ENCODE measurements at regions not wholly inside any gene's neighbourhood (a gene's known extent, or its start where the extent isn't known, plus 50 kb on each side); places are given as distances from the start of the nearest gene placed in this dataset.

GRCh38 chr14:83991666-83992065, 1538.3 kb upstream of the FLRT2 start:
- no peak for DNase-seq

- no peak for DNase-seq
Observed at GRCh38 chr14:83992857-83993256, 1537.1 kb upstream of the FLRT2 start.

GRCh38 chr14:83993545-83993944, 1536.4 kb upstream of the FLRT2 start:
- no peak for DNase-seq

- DNase-seq = no peak
Observed at GRCh38 chr14:83994020-83994419, 1535.9 kb upstream of the FLRT2 start.

- no peak for DNase-seq
Observed at GRCh38 chr14:84001023-84001422, 1528.9 kb upstream of the FLRT2 start.

GRCh38 chr14:84003346-84003745, 1526.6 kb upstream of the FLRT2 start:
- no peak for DNase-seq

- no peak for DNase-seq
Observed at GRCh38 chr14:84006643-84007155, 1523.2 kb upstream of the FLRT2 start.

- no peak for DNase-seq
Observed at GRCh38 chr14:84013424-84013823, 1516.5 kb upstream of the FLRT2 start.

- DNase-seq = peak; percentile 8
Observed at GRCh38 chr14:84017495-84017894, 1512.4 kb upstream of the FLRT2 start.

GRCh38 chr14:84021433-84021832, 1508.5 kb upstream of the FLRT2 start:
- DNase-seq = no peak

- no peak for DNase-seq
Observed at GRCh38 chr14:84024231-84024820, 1505.6 kb upstream of the FLRT2 start.

- DNase-seq = no peak
Observed at GRCh38 chr14:84025106-84026012, 1504.6 kb upstream of the FLRT2 start.

GRCh38 chr14:84027351-84027750, 1502.6 kb upstream of the FLRT2 start:
- no peak for DNase-seq

GRCh38 chr14:84028080-84028604, 1501.8 kb upstream of the FLRT2 start:
- DNase-seq = no peak

- DNase-seq = no peak
Observed at GRCh38 chr14:84029246-84029645, 1500.7 kb upstream of the FLRT2 start.

- DNase-seq = no peak
Observed at GRCh38 chr14:84029720-84030119, 1500.2 kb upstream of the FLRT2 start.

- peak; percentile 53 for DNase-seq
Observed at GRCh38 chr14:84036840-84037239, 1493.1 kb upstream of the FLRT2 start.

GRCh38 chr14:84037593-84037992, 1492.4 kb upstream of the FLRT2 start:
- DNase-seq = no peak

GRCh38 chr14:84040101-84040500, 1489.8 kb upstream of the FLRT2 start:
- no peak for DNase-seq

- no peak for DNase-seq
Observed at GRCh38 chr14:84041421-84041820, 1488.5 kb upstream of the FLRT2 start.

GRCh38 chr14:84042992-84043391, 1487.0 kb upstream of the FLRT2 start:
- DNase-seq = no peak

GRCh38 chr14:84064316-84065125, 1465.4 kb upstream of the FLRT2 start:
- no peak for DNase-seq

GRCh38 chr14:84065811-84066210, 1464.1 kb upstream of the FLRT2 start:
- no peak for DNase-seq
